Fibroblast of skin of right quadriceps (primary cell): ENCODE measurements at regions not wholly inside any gene's neighbourhood (a gene's known extent, or its start where the extent isn't known, plus 50 kb on each side); places are given as distances from the start of the nearest gene placed in this dataset.
"Not testable (repeated sequence)": the region's sequence is repeated elsewhere in the genome, so short reads cannot be mapped to it uniquely, and the experiment has no call there.

Source experiments
- DNase-seq: peaks from one replicate; pipeline ENCODE4 v3.0.0-alpha.2; 2013

DNA sequence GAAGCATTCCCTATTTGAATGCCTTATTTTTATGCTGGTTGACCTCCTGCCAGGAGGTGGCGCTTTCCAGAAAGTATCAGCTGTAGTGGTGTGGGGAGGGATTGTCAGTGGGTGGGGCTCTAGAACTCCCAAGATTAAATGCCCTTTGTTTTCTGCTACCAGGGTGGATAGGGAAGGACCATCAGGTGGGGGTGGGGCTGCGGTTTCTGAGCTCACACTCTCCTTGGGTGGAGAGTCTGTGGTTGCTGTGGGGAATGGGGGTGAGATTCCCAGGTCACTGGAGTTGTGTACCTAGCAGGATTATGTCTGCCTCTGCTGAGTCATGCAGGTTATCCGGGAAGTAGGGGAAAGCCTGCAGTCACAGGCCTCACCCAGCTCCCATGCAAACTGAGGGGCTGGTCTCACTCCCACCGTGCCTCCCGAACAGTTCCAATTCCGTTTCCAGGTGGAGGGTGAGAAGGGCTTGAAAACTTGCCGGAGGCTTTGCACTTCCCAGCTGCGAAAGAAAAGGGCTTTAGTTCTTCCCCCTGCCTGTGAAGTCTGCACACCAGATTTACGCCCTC lies 68.3 kb downstream of the ALG10B start:
- no peak for DNase-seq

DNA sequence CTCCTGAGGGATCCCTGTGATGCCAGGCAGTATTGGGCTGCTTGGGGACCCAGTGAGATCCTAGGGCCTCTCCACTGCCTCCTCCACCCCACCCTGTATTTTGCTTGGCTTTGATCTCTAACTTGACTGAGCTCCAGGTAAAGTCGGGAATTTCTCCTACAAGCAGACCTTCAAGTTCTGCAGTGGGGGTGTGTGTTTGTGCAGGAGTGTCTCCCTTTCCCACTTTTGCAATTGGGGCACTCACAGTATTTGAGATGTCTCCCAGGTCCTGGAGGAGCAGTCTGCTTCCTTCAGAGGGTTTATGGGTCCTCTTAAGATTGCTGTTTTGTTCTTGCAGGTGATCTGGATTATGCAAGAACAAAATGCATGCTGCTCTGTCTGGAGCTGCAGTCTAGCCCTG lies 68.9 kb downstream of the ALG10B start:
- DNase-seq, result no peak

DNA sequence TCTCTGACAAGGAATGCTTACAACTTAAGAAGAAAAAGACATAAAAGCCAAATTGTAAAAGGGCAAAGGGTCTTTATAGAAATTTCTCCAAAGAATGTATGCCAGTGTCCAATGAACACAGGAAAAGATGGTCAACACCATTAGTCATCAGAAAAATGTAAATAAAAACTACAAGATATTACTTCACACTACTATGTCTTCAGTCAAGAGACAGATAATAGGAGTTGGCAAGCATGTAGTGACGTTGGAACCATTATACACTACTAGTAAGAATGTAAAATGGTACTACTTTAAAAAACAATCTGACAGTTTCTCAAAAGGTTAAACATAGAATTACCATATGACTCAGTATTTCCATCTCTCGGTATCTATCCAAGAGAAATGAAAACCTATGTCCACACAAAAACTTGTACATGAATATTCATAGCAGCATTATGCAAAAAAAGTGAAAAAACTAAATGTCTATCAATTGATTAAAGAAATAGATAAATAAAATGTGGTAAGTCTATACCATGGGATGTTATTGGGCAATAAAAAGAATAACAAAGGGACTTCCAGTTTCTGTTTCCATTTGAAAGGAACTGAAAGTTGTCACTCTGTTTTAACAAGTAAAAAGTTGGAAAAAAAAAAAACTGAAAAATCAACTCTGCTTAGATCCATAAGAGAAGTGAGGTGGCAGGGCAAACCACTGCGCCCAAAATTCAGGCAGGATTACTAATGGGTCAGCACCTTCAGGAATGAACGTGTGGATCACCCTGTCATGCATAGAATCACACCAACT lies 69.8 kb downstream of the ALG10B start:
- DNase-seq, result no peak

DNA sequence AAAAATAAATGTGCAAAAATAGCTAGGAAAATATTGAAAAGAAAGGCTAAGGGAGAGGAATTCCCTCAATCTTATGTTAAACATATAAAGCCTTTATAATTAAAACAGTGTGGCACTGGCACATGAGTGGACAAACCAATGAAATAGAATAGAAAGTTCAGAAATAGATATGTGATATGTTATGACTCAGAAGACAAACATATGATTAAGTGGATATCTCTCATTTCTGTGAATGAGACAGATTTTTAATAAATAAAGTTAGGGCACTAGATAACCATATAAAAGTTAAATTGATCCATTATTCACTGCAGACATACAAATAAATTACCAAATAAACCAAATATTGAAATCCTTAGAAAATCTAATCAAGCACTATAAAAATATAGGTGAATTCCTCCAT lies 73.0 kb downstream of the ALG10B start:
- DNase-seq, result no peak

DNA sequence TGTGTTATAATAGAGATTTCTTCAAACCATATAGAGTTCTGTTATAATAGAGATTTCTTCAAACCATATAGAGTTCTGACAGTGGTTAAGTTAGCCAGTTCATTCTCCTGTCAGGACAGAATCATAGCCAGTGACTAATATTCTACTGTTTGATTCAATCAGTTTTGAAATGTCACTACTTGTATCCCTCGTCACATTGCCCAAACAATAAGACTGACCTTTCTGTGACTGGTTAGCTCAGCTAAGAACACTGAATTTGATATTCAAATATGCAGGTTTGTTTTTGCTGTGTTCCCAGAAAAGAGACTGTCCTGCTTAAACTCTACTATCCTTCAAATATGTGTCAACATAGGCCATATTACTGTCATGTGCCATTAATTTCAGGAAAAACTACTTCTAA lies 74.4 kb downstream of the ALG10B start:
- no peak for DNase-seq

DNA sequence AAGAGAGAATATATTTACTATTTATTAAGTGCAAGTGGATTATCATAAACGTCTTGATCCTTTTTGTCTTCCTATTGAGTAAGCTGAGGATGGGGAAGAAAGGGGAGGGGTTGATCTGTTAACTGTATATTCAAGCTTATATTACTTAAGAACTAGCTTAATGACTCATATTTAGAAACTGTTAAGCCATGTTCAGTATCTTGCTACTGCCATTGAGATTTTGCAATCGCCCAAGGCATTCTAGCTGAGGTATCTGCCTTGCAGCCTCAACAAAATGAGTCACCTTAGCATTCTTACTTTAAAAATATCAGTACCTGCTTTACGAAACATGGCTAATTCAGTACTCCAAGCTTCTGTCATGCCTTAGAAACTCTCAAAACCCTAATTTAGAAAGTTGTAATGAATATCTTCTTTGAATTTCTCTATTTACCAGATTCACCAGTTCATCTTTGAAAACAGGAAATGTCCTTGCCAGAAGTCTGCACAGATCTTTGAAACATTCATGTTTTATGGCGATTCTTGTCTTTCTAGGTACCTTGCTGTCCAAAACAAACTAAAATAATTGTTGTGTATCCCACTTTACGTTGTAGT lies 76.1 kb downstream of the ALG10B start:
- DNase-seq, result no peak

DNA sequence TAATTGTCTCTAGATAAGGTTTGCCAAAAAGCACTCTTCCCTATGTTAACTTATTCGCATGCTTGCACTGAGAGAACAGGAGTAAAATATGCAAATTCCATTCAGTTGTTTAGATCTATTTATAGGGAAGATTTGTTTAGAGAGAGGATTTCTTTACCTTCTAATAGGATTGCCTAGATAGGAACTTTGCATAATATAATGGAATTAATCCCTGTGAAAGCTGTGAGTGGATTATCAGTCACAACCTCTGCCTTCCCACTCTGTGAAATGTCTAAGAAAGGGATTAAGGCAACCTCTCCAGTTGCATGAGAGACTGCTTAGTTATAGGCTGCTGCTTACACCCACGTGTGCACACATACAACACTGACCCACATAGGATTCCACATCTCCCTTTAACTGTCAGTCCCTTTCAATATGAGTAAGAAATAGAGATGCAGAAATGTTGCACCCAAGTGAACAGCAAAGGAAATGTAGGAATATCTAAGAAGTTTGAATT lies 83.2 kb downstream of the ALG10B start:
- DNase-seq, result no peak

DNA sequence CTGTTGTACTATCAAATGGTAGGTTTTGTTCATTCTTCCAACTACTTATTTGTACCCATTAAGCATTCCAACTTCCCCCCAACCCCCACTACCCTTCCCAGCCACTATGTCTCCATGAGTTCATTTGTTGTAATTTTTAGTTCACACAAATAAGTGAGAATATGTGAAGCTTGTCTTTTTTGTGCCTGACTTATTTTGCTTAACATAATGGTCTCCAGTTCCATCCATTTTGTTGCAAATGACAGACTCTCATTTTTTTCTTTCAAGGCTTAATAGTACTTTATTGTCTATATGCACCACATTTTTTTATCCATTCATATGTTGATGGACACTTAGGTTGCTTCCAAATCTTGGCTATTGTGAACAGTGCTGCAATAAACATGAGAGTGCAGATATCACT lies 86.2 kb downstream of the ALG10B start:
- no peak for DNase-seq

DNA sequence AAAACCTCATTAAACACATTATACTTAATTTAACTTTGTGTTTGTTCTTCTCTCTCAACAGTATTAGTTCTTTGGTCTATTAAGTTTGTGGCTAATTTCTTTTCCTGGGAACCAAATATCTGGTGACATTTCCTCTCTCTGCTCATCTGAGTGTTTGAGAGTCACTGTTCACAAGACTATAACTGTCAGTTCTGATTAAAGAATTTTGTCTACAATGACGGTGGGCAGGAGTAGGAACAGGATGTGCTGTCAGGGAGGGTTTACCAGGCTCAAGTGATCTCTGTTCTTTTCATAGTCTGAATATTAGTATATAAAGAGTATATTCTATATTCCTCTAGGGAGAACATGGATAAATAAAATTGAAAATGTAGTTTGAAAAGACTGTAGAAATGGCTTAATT lies 92.9 kb downstream of the ALG10B start:
- no peak for DNase-seq

DNA sequence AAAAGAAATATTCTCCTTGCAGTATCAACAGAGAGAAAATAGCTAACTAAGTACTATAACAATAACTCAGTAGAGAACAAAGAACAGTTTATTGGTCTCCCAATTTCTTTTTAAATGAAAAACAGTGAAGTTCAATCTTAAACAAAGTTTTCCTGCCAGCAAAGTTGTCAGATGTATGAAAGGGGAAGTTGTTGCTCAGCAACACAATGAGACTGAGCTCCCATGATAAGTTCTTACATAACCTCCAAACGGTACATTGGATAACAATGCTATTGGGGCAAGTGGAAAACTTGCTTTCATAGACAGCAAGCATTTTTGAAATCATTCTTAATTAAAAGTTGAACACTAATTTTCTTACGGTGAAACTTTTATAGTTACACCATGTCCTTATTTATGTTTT lies 94.9 kb downstream of the ALG10B start:
- DNase-seq, result no peak

DNA sequence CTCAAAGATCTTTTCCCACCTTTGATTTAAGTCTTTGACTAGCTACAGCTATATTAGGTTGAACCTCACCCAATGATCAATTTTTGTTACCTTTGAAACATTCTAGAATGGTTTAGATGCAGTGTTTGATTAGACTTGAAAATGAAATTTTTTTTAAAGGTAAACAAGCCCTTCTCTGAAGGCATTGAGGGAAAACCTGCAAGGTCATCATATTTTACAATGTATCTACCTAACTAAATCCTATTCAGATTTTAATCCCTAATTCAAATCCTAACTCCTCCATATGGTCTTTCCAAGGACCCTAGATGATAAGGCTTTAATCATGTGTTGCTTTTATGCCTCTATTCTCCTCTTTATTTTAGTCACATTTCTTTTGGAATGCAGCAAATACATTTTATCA lies 95.4 kb downstream of the ALG10B start:
- no peak for DNase-seq

DNA sequence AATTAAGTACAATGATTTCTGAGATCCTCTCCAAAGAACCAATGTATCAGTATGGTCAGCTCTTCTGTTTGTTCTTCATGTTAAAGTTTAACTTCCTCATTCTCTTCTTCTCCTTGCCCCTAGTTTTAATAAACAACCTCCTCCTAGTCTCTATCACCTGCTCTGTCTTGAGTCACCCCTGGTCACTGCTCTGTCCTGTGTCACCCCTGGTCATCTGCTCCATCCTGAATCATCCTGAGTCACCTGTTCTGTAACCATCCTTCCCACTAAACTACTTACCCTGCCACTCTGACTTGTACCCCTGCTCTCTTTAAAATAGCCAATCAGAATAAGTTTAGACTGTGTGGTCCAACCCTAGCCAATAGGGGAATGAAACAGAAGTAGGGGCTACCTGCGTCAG lies 100.5 kb downstream of the ALG10B start:
- DNase-seq, result no peak

DNA sequence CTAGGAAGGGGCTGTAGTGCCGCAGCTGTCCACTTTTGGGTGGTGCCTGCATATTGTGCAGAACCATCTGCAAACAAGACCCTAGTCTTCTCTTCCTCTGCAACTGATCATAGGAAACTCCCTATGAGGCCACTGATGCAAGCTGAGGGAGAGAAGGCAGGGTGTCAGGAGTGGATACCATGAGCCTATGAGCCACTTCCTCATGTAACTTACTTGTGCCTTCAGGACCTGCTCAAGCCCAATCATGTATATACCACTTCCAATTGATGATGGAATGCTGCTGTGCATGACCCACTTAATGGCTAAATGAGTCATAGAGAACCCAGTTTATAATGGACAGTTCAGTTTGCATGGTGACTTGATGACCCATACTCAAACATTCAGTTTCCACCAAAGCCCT lies 107.9 kb downstream of the ALG10B start:
- DNase-seq, result no peak

DNA sequence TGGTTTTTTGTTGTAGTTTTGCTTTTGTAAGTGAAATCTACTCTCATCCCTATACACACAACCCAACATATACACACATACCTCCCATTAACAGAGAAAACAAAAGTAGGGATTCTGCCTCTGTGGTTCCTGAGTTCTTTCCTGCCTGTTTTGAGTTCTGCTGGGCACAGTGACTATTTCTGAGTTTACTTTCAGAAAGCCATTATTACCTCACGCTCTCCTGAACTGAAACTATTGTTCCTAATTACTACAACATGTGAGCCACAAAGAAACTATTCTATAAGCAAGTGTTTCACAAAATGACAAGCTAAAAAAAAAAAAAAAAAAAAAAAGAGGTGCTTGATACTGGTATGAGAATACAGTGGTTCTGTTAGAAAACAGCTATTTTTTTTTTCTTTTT lies 110.9 kb downstream of the ALG10B start:
- no peak for DNase-seq

DNA sequence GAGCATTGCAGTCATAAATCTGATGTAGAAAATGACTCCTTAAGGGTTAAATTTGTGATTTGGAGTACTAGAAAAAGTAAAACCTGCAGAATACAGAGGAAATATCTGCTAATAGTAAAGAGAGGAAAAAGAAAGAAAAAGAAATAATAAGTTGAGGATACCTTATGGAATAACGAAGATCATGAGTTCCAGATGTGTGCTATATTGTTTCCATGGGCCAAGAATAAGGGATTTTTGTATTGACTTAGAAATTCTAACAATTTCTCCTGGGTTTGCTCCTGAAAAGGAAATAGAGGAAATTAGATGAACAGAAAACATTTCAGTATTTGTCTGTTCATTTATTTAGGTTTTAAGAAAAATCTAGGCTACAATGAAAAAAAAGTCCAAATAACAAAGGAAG lies 115.3 kb downstream of the ALG10B start:
- DNase-seq, result no peak

DNA sequence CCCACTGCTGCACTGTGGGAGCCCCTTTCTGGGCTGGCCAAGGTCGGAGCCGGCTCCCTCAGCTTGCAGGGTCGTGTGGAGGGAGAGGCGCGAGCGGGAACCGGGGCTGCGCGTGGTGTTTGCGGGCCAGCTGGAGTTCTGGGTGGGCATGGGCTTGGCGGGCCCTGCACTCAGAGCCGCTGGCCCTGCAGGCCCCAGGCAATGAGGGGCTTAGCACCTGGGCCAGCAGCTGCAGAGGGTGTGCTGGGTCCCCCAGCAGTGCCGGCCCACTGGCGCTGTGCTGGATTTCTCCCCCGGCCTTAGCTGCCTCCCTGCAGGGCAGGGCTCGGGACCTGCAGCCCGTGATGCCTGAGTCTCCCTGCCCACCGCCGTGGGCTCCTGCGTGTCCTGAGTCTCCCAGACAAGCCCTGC lies 125.3 kb downstream of the ALG10B start:
- not testable (repeated sequence) for DNase-seq

DNA sequence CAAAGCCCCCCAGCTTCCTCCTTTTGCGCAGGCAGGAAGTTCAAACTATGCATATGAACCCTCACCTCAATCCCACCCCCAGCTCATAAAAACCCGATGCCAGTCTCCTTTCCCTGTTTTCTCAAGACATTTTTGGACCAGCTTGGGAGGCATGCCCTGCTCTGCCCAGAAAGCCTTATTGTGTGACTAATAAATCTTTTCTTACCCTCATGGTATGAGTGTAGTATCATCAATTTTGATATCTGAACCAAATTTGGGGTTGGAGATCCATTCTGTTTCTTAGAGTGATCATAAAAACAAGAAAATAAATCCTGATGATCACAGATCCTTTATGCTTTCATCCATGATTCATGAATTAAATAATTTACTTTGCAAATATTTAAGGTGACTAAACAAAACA lies 128.5 kb downstream of the ALG10B start:
- no peak for DNase-seq

DNA sequence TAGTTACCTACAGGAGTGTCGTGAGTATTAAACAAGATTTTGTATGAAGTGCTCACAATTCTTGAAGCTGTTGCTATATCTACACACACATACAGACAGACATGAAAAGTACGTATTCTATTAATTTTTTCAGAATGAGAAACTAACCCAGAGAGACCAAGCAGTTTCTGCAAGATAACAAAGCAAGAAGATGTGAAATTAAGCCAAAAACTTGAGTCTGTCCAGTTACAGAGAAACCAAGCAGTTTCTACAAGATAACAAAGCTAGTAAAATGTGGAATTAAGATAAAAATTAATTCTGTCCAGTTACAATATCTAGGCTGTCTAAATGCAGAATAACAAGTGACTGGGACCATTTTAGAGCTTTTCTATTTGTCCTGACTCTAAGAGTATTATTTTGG lies 132.4 kb downstream of the ALG10B start:
- DNase-seq, result no peak

DNA sequence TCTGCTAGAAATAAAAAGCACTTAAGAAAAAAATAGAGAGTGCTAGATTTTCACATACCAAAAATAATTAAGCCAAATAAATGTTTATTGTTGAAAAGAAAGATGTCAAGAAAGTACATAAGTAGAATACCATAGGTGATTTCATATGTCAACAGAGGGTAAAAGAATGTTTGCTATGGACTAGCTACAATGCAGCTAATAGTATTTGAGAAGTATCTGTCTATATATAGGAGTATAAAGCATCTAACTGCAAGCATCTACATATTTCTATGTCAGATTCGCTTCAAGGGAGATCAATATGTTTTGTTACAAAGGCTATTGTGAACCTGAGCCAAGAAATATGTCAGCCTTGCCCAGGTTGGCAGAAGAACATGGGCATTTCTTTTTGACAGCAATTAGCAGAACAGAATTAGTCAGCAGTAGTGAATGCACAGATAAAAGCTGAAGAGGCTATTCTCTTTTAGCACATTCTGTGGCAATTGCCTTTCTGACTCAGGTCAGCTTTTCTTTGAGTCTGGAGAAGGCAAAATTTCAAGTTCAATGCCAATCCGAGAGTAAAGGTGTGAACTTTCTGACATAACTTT lies 140.1 kb downstream of the ALG10B start:
- DNase-seq, result no peak

DNA sequence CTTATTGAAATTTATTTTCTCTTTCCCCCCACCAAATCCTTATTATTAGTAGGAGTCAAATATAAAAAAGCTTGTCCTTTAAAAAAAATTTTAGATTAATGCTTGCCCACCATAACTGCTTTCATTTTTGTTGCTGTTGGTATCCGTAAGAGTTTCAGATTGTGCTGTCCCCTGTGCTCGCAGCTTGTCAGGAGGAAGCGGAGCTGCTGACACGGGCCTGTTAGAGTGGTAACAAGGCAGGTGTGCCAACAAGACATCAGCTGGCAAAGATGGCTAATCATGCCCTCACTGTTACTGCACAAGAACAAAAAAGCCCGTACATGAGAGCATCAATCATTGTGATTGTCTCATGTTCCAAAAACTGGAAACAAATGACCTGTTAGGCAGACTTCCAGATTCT lies 148.4 kb downstream of the ALG10B start:
- DNase-seq, result no peak

DNA sequence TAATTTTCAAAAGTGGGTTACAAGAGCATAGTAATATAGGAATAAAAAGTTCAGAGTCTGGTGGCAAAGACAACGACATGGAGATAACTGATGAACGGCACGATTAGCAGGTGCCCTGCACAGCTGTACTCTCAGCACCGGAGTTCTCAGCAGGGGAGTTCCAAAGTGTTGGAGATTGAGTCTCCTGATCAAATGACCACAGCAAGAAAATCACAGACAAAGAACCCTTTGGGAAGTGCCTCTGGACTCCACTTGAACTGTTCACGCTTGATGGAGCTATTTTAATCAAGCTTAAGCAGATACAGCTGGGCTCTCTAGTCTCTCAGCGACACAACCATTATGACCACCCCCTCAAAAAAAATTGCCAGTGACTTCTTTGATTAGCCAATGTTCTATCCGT lies 153.1 kb downstream of the ALG10B start:
- DNase-seq, result no peak

DNA sequence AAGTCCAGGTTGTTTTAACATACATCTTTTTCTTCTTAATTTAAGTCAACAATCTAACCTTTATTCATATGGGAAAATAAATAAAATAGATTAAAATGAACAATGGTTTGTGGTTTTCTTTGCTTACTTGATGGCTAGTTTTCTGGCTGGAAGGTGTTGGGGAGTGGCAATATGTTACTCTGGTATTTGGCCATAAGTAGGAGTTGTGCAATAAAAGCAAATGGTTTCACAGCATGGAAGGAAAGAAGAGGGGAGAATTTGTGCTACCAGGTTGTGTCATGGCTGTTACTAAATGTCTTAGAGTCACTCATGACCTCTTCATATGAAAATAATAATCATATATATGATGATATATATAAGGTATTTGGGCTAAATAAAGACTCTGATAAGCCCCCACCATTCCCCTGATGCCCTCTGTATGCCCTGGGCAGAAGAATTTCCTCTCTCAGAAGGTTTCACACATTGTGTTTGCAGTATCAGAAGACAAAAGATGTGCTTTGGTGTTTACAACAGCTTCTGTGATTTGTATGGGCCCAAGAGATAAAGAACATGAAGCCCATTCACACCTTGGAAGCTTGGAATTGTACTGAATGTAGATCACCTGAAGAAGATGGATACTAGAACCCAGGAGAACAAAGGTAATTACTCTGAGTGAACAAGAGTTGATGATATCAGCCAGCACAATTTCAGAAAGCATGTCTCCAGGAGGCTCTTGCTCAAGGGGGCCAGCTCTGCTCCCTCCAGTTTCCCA lies 160.9 kb downstream of the ALG10B start:
- no peak for DNase-seq

DNA sequence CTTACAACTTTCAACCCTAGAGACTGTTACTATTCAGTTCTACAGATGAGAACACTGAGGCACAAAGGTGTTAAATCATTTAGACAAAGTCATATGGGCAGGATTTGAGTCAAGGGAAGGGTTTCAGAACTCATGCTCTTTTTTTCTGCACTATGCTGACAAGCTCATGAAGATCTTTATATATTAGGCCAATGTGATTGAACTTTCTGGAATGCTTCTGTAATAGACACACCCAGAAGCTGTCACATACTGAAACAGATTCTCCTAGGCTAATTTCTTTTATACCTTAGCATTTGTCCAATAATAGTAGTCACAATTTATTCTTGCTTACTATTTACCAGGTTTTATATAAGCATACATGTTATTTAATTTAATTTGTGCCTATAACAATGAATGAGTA lies 164.0 kb downstream of the ALG10B start:
- no peak for DNase-seq
